ENCODE measurements at regions not wholly inside any gene's neighbourhood (a gene's known extent, or its start where the extent isn't known, plus 50 kb on each side); places are given as distances from the start of the nearest gene placed in this dataset.
"Not testable (repeated sequence)": the region's sequence is repeated elsewhere in the genome, so short reads cannot be mapped to it uniquely, and the experiment has no call there.

GRCh38 chr9:27828908-27829307, 255.6 kb upstream of the C9orf72 start:
- no peak for DNase-seq

- no peak for DNase-seq
Measured at GRCh38 chr9:27829621-27830020, 256.3 kb upstream of the C9orf72 start.

- not testable (repeated sequence) for DNase-seq
Measured at GRCh38 chr9:27832108-27832507, 258.8 kb upstream of the C9orf72 start.

GRCh38 chr9:27835286-27835685, 262.0 kb upstream of the C9orf72 start:
- DNase-seq = no peak

- no peak for DNase-seq
Measured at GRCh38 chr9:27835746-27836145, 262.5 kb upstream of the C9orf72 start.

- DNase-seq = no peak
Measured at GRCh38 chr9:27836661-27837401, 263.6 kb upstream of the C9orf72 start.

GRCh38 chr9:27838876-27839275, 265.6 kb upstream of the C9orf72 start:
- DNase-seq = no peak

- DNase-seq = not testable (repeated sequence)
Measured at GRCh38 chr9:27839767-27840166, 266.5 kb upstream of the C9orf72 start.

GRCh38 chr9:27844797-27845196, 271.5 kb upstream of the C9orf72 start:
- no peak for DNase-seq

GRCh38 chr9:27847380-27847779, 274.1 kb upstream of the C9orf72 start:
- DNase-seq = no peak

GRCh38 chr9:27847818-27848217, 274.5 kb upstream of the C9orf72 start:
- no peak for DNase-seq

GRCh38 chr9:27848315-27848714, 275.0 kb upstream of the C9orf72 start:
- DNase-seq = no peak

GRCh38 chr9:27851858-27852257, 278.6 kb upstream of the C9orf72 start:
- no peak for DNase-seq

- no peak for DNase-seq
Measured at GRCh38 chr9:27853529-27853928, 280.2 kb upstream of the C9orf72 start.

GRCh38 chr9:27856054-27856453, 282.8 kb upstream of the C9orf72 start:
- no peak for DNase-seq

GRCh38 chr9:27856748-27857147, 283.5 kb upstream of the C9orf72 start:
- no peak for DNase-seq

- no peak for DNase-seq
Measured at GRCh38 chr9:27861887-27862286, 288.6 kb upstream of the C9orf72 start.

- no peak for DNase-seq
Measured at GRCh38 chr9:27864644-27865438, 291.6 kb upstream of the C9orf72 start.

- DNase-seq = no peak
Measured at GRCh38 chr9:27866741-27867140, 293.5 kb upstream of the C9orf72 start.

- DNase-seq = no peak
Measured at GRCh38 chr9:27870404-27870803, 297.1 kb upstream of the C9orf72 start.

GRCh38 chr9:27880156-27880555, 306.9 kb upstream of the C9orf72 start:
- DNase-seq = no peak

- DNase-seq = no peak
Measured at GRCh38 chr9:27880635-27881034, 307.4 kb upstream of the C9orf72 start.

GRCh38 chr9:27888661-27889295, 315.5 kb upstream of the C9orf72 start:
- DNase-seq = no peak

GRCh38 chr9:27924502-27924901, 351.2 kb upstream of the C9orf72 start:
- no peak for DNase-seq

All from T-helper 9 cell (primary cell).